Nephron (organoid): ENCODE measurements at regions not wholly inside any gene's neighbourhood (a gene's known extent, or its start where the extent isn't known, plus 50 kb on each side); places are given as distances from the start of the nearest gene placed in this dataset.

Experiments used
- H3K27ac Mint-ChIP-seq, 3 experiments: 2 replicates each; pipeline ENCODE4 v1.8.0; 2020; ENCODE audit warnings: mixed read lengths in 3 of 3, mild to moderate bottlenecking in 2 of 3, moderate library complexity in 1 of 3
- H3K27me3 Mint-ChIP-seq: 2 replicates; pipeline ENCODE4 v1.8.0; 2021; ENCODE audit warnings: low read depth, mild to moderate bottlenecking, moderate library complexity, mixed read lengths
- H3K36me3 Mint-ChIP-seq: 2 replicates; pipeline ENCODE4 v1.8.0; 2020; ENCODE audit warnings: low read depth, mixed read lengths
- H3K4me1 Mint-ChIP-seq: 2 replicates; pipeline ENCODE4 v1.8.0; 2020; ENCODE audit warnings: mixed read lengths
- H3K4me3 Mint-ChIP-seq, 3 experiments: 2 replicates each; pipeline ENCODE4 v1.8.0; 2020; ENCODE audit warnings: mild to moderate bottlenecking in 3 of 3, mixed read lengths in 3 of 3, moderate library complexity in 2 of 3
- H3K9me3 Mint-ChIP-seq: 2 replicates; pipeline ENCODE4 v1.8.0; 2020; ENCODE audit warnings: mixed read lengths
- TF ChIP-seq, protein P1 (sequence below), 3 experiments: fragments of 200-600 bp; sonication (generic); IDR thresholded peaks; one replicate each; pipeline ENCODE4 v1.5.0; 2021; ENCODE audit warnings: antibody characterized with exemption in 3 of 3; ENCODE audit not compliant: unreplicated experiment in 3 of 3

DNA sequence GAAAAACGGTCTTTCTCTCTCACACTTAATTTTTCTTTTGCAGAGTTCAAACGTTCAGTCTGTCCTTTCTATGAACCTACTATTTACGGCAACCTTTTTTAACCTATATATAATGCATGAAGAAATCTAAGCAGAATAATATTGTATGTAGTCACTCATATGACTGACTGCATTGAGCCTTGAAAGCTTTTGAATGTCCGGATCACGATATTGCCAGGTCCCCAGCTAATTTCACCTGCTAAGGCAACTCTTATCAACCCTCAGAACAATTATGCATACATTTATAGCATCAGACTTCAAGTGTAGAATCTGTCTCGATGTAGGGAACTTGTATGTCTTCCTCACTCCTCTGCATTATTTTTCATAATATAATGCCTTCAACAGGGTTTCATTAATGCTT is 1083.8 kb upstream of the KLHL29 start:
- Mint-ChIP-seq H3K27ac (peak overlapping the region in 2 of 3 experiments; percentile 9 to 47), H3K4me3 (no peak overlapping the region), H3K4me1 (peaks cover 9% of the 10 kb centered on the region), H3K36me3 (no peaks in the 10 kb centered on the region), H3K9me3 (peaks cover 10% of the 10 kb centered on the region), H3K27me3 (no peaks in the 10 kb centered on the region)
- TF ChIP-seq, protein P1, sequence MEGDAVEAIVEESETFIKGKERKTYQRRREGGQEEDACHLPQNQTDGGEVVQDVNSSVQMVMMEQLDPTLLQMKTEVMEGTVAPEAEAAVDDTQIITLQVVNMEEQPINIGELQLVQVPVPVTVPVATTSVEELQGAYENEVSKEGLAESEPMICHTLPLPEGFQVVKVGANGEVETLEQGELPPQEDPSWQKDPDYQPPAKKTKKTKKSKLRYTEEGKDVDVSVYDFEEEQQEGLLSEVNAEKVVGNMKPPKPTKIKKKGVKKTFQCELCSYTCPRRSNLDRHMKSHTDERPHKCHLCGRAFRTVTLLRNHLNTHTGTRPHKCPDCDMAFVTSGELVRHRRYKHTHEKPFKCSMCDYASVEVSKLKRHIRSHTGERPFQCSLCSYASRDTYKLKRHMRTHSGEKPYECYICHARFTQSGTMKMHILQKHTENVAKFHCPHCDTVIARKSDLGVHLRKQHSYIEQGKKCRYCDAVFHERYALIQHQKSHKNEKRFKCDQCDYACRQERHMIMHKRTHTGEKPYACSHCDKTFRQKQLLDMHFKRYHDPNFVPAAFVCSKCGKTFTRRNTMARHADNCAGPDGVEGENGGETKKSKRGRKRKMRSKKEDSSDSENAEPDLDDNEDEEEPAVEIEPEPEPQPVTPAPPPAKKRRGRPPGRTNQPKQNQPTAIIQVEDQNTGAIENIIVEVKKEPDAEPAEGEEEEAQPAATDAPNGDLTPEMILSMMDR (IDR thresholded peaks at IDR 0.05; ENCODE audit: unreplicated experiment in 3 of 3), result no peak

DNA sequence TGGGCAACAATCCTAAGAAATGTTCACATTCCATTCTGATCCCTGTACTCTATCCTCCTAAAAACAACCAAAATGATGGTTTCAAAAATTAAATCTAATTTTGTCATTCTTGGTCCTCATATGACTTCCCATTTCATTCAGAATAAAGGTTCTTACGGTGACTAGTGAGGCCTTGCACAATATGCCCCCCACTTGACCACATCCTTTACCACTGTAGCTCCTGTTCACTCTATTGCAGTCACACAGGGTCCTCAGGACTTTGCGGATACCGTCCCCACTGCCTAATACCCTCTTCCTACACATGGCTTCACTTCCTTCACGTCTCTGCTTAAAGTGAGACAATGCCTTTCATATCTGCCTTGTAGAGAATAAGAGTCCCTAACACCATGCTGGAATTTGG is 1058.7 kb upstream of the KLHL29 start:
- H3K4me3 Mint-ChIP-seq, result no peak overlapping the region
- H3K27me3 Mint-ChIP-seq, result peaks cover 5% of the 10 kb centered on the region
- no peaks in the 10 kb centered on the region for H3K36me3 Mint-ChIP-seq
- TF ChIP-seq, protein P1 (IDR thresholded peaks at IDR 0.05; ENCODE audit: unreplicated experiment in 3 of 3), result no peak
- no peak overlapping the region for H3K27ac Mint-ChIP-seq
- peaks cover 13% of the 10 kb centered on the region for H3K4me1 Mint-ChIP-seq
- H3K9me3 Mint-ChIP-seq, result peaks cover 12% of the 10 kb centered on the region

DNA sequence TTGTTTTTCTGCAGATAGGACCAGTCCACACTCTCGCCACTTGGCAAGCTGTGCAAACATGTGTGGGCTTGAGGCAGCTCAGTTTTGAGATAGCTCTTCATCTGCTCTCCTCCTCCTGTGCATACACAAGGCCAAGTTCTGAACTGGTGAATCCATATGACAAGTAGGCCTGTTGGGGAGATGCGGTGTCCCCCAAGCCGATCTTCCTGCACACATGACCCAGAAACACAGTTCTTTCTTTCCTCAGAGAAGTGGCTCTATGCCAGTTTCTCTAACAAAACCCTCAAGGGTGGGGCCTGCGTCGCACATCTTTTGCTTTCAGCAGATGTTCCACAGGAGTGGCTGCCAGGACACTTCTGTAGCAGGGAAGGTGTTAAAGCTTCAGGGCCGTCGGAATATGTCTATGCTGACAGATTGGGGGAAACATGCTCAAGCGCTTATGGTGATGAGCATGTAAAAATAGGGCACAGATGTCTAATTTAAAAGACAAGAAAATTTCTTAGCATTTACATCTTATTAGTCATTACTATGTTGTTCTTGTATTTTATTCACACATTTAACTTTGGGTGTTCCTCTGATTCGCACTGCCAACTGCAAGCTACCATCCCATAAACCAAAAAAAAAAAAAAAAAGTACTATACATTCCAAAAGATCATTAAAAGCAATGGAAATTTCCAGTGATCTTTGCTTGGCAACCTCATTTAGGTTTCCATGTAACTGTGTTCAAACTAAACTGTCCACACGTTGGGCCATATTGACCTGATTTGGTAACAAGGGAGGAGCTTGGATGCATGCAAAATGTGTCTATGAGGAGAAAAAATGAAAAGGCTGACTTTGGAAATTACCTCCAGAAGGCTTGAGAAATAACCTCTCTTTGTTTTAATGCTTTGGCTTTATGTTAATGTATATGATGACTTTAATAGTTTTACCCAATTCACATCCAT is 1055.5 kb upstream of the KLHL29 start:
- Mint-ChIP-seq H3K27ac (no peak overlapping the region), H3K4me1 (peaks cover 13% of the 10 kb centered on the region), H3K4me3 (no peak overlapping the region), H3K9me3 (peaks cover 9% of the 10 kb centered on the region), H3K36me3 (no peaks in the 10 kb centered on the region), H3K27me3 (peaks cover 5% of the 10 kb centered on the region)
- TF ChIP-seq, protein P1 (IDR thresholded peaks at IDR 0.05; ENCODE audit: unreplicated experiment in 3 of 3), result no peak

DNA sequence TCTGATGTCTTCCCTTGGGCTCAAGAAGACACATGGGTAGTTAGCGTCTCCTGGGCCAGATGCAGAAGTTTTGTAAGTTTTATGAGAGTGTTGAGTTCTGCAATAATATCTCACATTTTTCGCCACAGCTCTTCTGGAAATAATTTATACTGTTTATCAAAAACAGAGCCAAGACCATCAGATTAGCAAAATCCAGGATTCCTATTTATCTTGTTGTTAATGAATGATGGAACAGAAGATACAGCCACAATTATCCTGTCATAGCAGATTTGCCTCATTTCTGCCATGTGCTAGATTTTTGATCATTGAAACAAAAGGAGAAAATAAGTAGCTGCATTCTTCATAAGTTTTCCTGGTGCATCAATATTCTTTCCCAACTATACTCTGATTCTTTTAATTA is 1048.6 kb upstream of the KLHL29 start:
- Mint-ChIP-seq H3K9me3 (no peaks in the 10 kb centered on the region), H3K27me3 (no peaks in the 10 kb centered on the region), H3K27ac (no peak overlapping the region), H3K36me3 (no peaks in the 10 kb centered on the region), H3K4me3 (no peak overlapping the region), H3K4me1 (peaks cover 6% of the 10 kb centered on the region)
- TF ChIP-seq, protein P1 (IDR thresholded peaks at IDR 0.05; ENCODE audit: unreplicated experiment in 3 of 3), result no peak

DNA sequence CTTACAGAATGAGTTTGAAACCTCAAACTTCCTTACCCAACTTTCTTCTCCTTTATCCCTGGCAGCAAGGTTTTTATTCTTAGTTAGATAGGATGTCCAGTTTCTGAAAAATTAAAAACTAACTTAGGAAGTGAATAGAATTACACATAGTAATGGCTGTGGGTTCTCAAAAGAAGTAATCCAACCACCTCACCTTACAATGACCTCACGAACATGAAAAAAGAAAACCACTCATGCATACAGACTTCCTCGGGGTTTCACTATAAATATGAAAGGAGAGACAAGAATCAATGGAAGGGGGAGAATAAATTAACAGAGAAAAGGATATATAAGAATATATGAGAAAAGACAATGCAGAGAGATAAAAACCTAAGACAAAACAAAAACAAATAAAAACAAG is 1044.3 kb upstream of the KLHL29 start:
- TF ChIP-seq, protein P1 (IDR thresholded peaks at IDR 0.05; ENCODE audit: unreplicated experiment in 3 of 3), result no peak
- Mint-ChIP-seq H3K9me3 (no peaks in the 10 kb centered on the region), H3K4me1 (peaks cover 6% of the 10 kb centered on the region), H3K36me3 (no peaks in the 10 kb centered on the region), H3K27me3 (no peaks in the 10 kb centered on the region), H3K27ac (peak overlapping the region in 1 of 3 experiments; percentile 16), H3K4me3 (no peak overlapping the region)

DNA sequence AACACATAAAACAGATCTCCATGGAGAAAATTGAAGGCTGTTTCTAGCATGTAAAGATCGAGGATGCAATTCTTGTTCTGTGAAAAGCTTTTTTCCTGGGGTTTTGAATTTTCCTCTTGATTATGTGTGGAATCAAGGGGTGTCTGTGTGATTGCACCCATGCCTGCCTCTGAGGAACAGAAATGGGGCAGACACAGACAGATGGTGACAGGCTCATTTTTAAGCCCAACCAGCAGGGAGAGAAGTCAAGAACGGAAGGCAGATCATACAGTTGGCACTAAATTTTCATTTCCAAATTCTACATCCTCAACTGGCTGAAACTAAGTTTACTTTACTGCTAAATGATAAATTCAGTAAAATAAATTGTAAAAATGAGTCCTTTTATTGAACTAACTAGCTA is 1037.7 kb upstream of the KLHL29 start:
- no peaks in the 10 kb centered on the region for H3K36me3 Mint-ChIP-seq
- no peaks in the 10 kb centered on the region for H3K9me3 Mint-ChIP-seq
- H3K4me1 Mint-ChIP-seq, result no peaks in the 10 kb centered on the region
- no peaks in the 10 kb centered on the region for H3K27me3 Mint-ChIP-seq
- no peak overlapping the region for H3K4me3 Mint-ChIP-seq
- TF ChIP-seq, protein P1 (IDR thresholded peaks at IDR 0.05; ENCODE audit: unreplicated experiment in 3 of 3), result no peak
- no peak overlapping the region for H3K27ac Mint-ChIP-seq
